ENCODE measurements at regions not wholly inside any gene's neighbourhood (a gene's known extent, or its start where the extent isn't known, plus 50 kb on each side); places are given as distances from the start of the nearest gene placed in this dataset.
"Not testable (repeated sequence)": the region's sequence is repeated elsewhere in the genome, so short reads cannot be mapped to it uniquely, and the experiment has no call there.

GRCh38 chr5:155620821-155621410 lies 607.4 kb downstream of the KIF4B start:
- DNase-seq, result no peak

GRCh38 chr5:155624597-155625241 lies 611.2 kb downstream of the KIF4B start:
- DNase-seq, result no peak

GRCh38 chr5:155625315-155625714 lies 611.8 kb downstream of the KIF4B start:
- DNase-seq, result no peak

- no peak for DNase-seq
These were observed 612.5 kb downstream of the KIF4B start for GRCh38 chr5:155625897-155626543.

GRCh38 chr5:155626592-155626991 lies 613.0 kb downstream of the KIF4B start:
- no peak for DNase-seq

- no peak for DNase-seq
These were observed 614.8 kb downstream of the KIF4B start for GRCh38 chr5:155628346-155628745.

- no peak for DNase-seq
These were observed 616.0 kb downstream of the KIF4B start for GRCh38 chr5:155629597-155629996.

GRCh38 chr5:155631116-155631515 lies 617.6 kb downstream of the KIF4B start:
- DNase-seq, result no peak

GRCh38 chr5:155633338-155633957 lies 619.9 kb downstream of the KIF4B start:
- DNase-seq, result no peak

- no peak for DNase-seq
These were observed 636.1 kb downstream of the KIF4B start for GRCh38 chr5:155649666-155650065.

- no peak for DNase-seq
These were observed 642.0 kb downstream of the KIF4B start for GRCh38 chr5:155655569-155655968.

GRCh38 chr5:155661859-155662258 lies 648.3 kb downstream of the KIF4B start:
- no peak for DNase-seq

GRCh38 chr5:155665361-155665760 lies 651.8 kb downstream of the KIF4B start:
- DNase-seq, result peak; percentile 73

GRCh38 chr5:155672001-155672400 lies 655.0 kb upstream of the SGCD start:
- not testable (repeated sequence) for DNase-seq

- DNase-seq, result no peak
These were observed 650.0 kb upstream of the SGCD start for GRCh38 chr5:155676967-155677366.

- no peak for DNase-seq
These were observed 648.6 kb upstream of the SGCD start for GRCh38 chr5:155678371-155678770.

- no peak for DNase-seq
These were observed 647.4 kb upstream of the SGCD start for GRCh38 chr5:155679530-155679929.

- DNase-seq, result no peak
These were observed 642.5 kb upstream of the SGCD start for GRCh38 chr5:155684417-155684816.

- no peak for DNase-seq
These were observed 640.8 kb upstream of the SGCD start for GRCh38 chr5:155686131-155686530.

- no peak for DNase-seq
These were observed 637.6 kb upstream of the SGCD start for GRCh38 chr5:155689406-155689805.

- no peak for DNase-seq
These were observed 630.6 kb upstream of the SGCD start for GRCh38 chr5:155696362-155696761.

- DNase-seq, result no peak
These were observed 629.7 kb upstream of the SGCD start for GRCh38 chr5:155697236-155697635.

- DNase-seq, result no peak
These were observed 627.6 kb upstream of the SGCD start for GRCh38 chr5:155699385-155699784.

Data from left kidney (tissue), 1 donor.